ENCODE measurements at regions not wholly inside any gene's neighbourhood (a gene's known extent, or its start where the extent isn't known, plus 50 kb on each side); places are given as distances from the start of the nearest gene placed in this dataset.

- ATAC-seq (ENCODE audit: low read depth) = no peak
- Histone ChIP-seq H3K27ac (ENCODE audit: low read length in 2 of 2) (no peak overlapping the region), H2AFZ (ENCODE audit: insufficient read depth, low read depth, low read length, poor library complexity, severe bottlenecking) (no peak overlapping the region), H3K4me1 (ENCODE audit: control insufficient read depth in 2 of 2, insufficient read depth in 2 of 2, low read length in 2 of 2) (no peaks in the 10 kb centered on the region), H3K79me2 (ENCODE audit: control insufficient read depth, insufficient read depth, low read length) (no peaks in the 10 kb centered on the region), H3K9ac (ENCODE audit: low read length) (no peak overlapping the region), H3K27me3 (replicated peaks in 1 of 4; ENCODE audit: control extremely low read depth in 1 of 4, control insufficient read depth in 3 of 4, insufficient read depth in 4 of 4, low read length in 3 of 4) (no peaks in the 10 kb centered on the region), H3K4me3 (ENCODE audit: control extremely low read depth in 1 of 5, extremely low read depth in 1 of 5, insufficient read depth in 1 of 5, low read depth in 2 of 5, low read length in 4 of 5) (no peak overlapping the region), H3K4me2 (replicated peaks; ENCODE audit: low read depth, low read length, poor library complexity, severe bottlenecking) (no peak overlapping the region), H3K9me3 (ENCODE audit: control extremely low read depth in 1 of 3, control insufficient read depth in 2 of 3, insufficient read depth in 1 of 3, low read length in 2 of 3) (no peaks in the 10 kb centered on the region), H3K36me3 (replicated peaks in 1 of 2; ENCODE audit: control extremely low read depth in 1 of 2, control insufficient read depth in 1 of 2, extremely low read depth in 1 of 2, insufficient read depth in 2 of 2, low read length in 1 of 2) (no peaks in the 10 kb centered on the region), H4K20me1 (ENCODE audit: control insufficient read depth, insufficient read depth, low read length, poor library complexity, severe bottlenecking) (no peaks in the 10 kb centered on the region)
- WGBS (ENCODE audit: insufficient coverage) = 100% methylated on average over 1 of the region's 3 CpGs
- intact Hi-C loops (cut with micrococcal nuclease) = no loop called here
- CTCF ChIA-PET = no interaction called here
- no peak for TF ChIP-seq EZH2 (IDR thresholded peaks at IDR 0.05; ENCODE audit: borderline replicate concordance, insufficient read depth, low read depth, low read length, poor library complexity, severe bottlenecking)
- TF ChIP-seq CTCF (IDR thresholded peaks at IDR 0.05) = no peak
- no peaks in the 10 kb centered on the region for H3K9me3 Mint-ChIP-seq (ENCODE audit: insufficient read depth)
- no peak overlapping the region for H3K27ac Mint-ChIP-seq
- peaks cover 21% of the 10 kb centered on the region for H3K27me3 Mint-ChIP-seq
- POLR2A ChIA-PET = no interaction called here
- no peak for DNase-seq
- no peaks in the 10 kb centered on the region for H3K4me1 Mint-ChIP-seq
- no peak overlapping the region for H3K4me3 Mint-ChIP-seq
Measured at GRCh38 chr16:8516471-8516870, 73.8 kb downstream of the TMEM114 start.

- Histone ChIP-seq H3K27ac (ENCODE audit: low read length in 2 of 2) (no peak overlapping the region), H3K9me3 (ENCODE audit: control extremely low read depth in 1 of 3, control insufficient read depth in 2 of 3, insufficient read depth in 1 of 3, low read length in 2 of 3) (peaks cover 0 to 1% (median 0%) of the 10 kb centered on the region in 3 donors), H3K9ac (ENCODE audit: low read length) (no peak overlapping the region), H3K79me2 (ENCODE audit: control insufficient read depth, insufficient read depth, low read length) (no peaks in the 10 kb centered on the region), H3K36me3 (replicated peaks in 1 of 2; ENCODE audit: control extremely low read depth in 1 of 2, control insufficient read depth in 1 of 2, extremely low read depth in 1 of 2, insufficient read depth in 2 of 2, low read length in 1 of 2) (no peaks in the 10 kb centered on the region), H3K4me3 (ENCODE audit: control extremely low read depth in 1 of 5, extremely low read depth in 1 of 5, insufficient read depth in 1 of 5, low read depth in 2 of 5, low read length in 4 of 5) (no peak overlapping the region), H3K27me3 (replicated peaks in 1 of 4; ENCODE audit: control extremely low read depth in 1 of 4, control insufficient read depth in 3 of 4, insufficient read depth in 4 of 4, low read length in 3 of 4) (no peaks in the 10 kb centered on the region), H3K4me2 (replicated peaks; ENCODE audit: low read depth, low read length, poor library complexity, severe bottlenecking) (no peak overlapping the region), H4K20me1 (ENCODE audit: control insufficient read depth, insufficient read depth, low read length, poor library complexity, severe bottlenecking) (no peaks in the 10 kb centered on the region), H2AFZ (ENCODE audit: insufficient read depth, low read depth, low read length, poor library complexity, severe bottlenecking) (no peak overlapping the region), H3K4me1 (ENCODE audit: control insufficient read depth in 2 of 2, insufficient read depth in 2 of 2, low read length in 2 of 2) (no peaks in the 10 kb centered on the region)
- intact Hi-C loops (cut with micrococcal nuclease) = no loop called here
- CTCF ChIA-PET = no interaction called here
- 68% methylated on average over 7 of the region's 8 CpGs for WGBS (ENCODE audit: insufficient coverage)
- Mint-ChIP-seq H3K4me3 (no peak overlapping the region), H3K4me1 (no peaks in the 10 kb centered on the region), H3K27me3 (peaks cover 12% of the 10 kb centered on the region), H3K27ac (no peak overlapping the region), H3K9me3 (ENCODE audit: insufficient read depth) (no peaks in the 10 kb centered on the region)
- POLR2A ChIA-PET = no interaction called here
- ATAC-seq (ENCODE audit: low read depth) = no peak
- no peak for DNase-seq
- TF ChIP-seq EZH2 (IDR thresholded peaks at IDR 0.05; ENCODE audit: borderline replicate concordance, insufficient read depth, low read depth, low read length, poor library complexity, severe bottlenecking) (no peak), CTCF (IDR thresholded peaks at IDR 0.05) (no peak)
Measured at GRCh38 chr16:8512941-8513624, 77.2 kb downstream of the TMEM114 start.
